ENCODE measurements at regions not wholly inside any gene's neighbourhood (a gene's known extent, or its start where the extent isn't known, plus 50 kb on each side); places are given as distances from the start of the nearest gene placed in this dataset.

DNA sequence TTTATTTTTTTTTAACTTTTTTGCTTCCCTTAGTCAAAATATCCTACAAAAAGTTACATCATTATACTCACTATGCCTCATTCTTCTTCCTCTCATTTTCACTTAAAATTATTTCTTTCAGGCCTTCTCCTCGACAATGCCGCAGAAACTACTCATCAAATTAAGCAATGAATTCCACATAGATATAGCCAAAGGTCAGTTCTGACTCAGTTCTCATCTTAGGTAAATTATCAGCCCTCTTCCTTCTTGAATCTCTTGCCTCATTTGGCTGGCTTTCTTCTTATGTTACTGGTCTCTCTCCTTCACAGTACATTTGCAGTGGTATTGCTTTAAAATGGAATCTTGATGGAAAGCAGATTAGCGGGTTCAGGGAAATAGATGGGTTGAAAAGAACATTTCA is 260.7 kb upstream of the BRINP3 start:
- ATAC-seq, result peak; percentile 30; the same call in 1 of the 3 replicates
- TF ChIP-seq BACH2 (CRISPR knock-in tag; IDR thresholded peaks at IDR 0.05; ENCODE audit: borderline replicate concordance) (no peak), ZC3H10 (CRISPR knock-in tag; IDR thresholded peaks at IDR 0.05) (no peak), TCF4 (CRISPR knock-in tag; IDR thresholded peaks at IDR 0.05; ENCODE audit: borderline replicate concordance) (no peak), ZFP30 (CRISPR knock-in tag; IDR thresholded peaks at IDR 0.05) (no peak), PPARA (CRISPR knock-in tag; IDR thresholded peaks at IDR 0.05; ENCODE audit: borderline replicate concordance) (no peak), SNAI2 (CRISPR knock-in tag; IDR thresholded peaks at IDR 0.05) (no peak), TOX (CRISPR knock-in tag; IDR thresholded peaks at IDR 0.05; ENCODE audit: borderline replicate concordance) (no peak), GLIS3 (CRISPR knock-in tag; IDR thresholded peaks at IDR 0.05) (no peak), CSDC2 (CRISPR knock-in tag; IDR thresholded peaks at IDR 0.05) (no peak), ARNTL (CRISPR knock-in tag; IDR thresholded peaks at IDR 0.05; ENCODE audit: borderline replicate concordance, low read depth) (no peak)
- TF ChIP-seq, protein P1, sequence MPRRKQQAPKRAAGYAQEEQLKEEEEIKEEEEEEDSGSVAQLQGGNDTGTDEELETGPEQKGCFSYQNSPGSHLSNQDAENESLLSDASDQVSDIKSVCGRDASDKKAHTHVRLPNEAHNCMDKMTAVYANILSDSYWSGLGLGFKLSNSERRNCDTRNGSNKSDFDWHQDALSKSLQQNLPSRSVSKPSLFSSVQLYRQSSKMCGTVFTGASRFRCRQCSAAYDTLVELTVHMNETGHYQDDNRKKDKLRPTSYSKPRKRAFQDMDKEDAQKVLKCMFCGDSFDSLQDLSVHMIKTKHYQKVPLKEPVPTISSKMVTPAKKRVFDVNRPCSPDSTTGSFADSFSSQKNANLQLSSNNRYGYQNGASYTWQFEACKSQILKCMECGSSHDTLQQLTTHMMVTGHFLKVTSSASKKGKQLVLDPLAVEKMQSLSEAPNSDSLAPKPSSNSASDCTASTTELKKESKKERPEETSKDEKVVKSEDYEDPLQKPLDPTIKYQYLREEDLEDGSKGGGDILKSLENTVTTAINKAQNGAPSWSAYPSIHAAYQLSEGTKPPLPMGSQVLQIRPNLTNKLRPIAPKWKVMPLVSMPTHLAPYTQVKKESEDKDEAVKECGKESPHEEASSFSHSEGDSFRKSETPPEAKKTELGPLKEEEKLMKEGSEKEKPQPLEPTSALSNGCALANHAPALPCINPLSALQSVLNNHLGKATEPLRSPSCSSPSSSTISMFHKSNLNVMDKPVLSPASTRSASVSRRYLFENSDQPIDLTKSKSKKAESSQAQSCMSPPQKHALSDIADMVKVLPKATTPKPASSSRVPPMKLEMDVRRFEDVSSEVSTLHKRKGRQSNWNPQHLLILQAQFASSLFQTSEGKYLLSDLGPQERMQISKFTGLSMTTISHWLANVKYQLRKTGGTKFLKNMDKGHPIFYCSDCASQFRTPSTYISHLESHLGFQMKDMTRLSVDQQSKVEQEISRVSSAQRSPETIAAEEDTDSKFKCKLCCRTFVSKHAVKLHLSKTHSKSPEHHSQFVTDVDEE (CRISPR knock-in tag; IDR thresholded peaks at IDR 0.05), result no peak
- TF ChIP-seq, protein P2, sequence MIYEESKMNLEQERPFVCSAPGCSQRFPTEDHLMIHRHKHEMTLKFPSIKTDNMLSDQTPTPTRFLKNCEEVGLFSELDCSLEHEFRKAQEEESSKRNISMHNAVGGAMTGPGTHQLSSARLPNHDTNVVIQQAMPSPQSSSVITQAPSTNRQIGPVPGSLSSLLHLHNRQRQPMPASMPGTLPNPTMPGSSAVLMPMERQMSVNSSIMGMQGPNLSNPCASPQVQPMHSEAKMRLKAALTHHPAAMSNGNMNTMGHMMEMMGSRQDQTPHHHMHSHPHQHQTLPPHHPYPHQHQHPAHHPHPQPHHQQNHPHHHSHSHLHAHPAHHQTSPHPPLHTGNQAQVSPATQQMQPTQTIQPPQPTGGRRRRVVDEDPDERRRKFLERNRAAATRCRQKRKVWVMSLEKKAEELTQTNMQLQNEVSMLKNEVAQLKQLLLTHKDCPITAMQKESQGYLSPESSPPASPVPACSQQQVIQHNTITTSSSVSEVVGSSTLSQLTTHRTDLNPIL (CRISPR knock-in tag; IDR thresholded peaks at IDR 0.05; ENCODE audit: low read depth), result no peak
- TF ChIP-seq, protein P3, sequence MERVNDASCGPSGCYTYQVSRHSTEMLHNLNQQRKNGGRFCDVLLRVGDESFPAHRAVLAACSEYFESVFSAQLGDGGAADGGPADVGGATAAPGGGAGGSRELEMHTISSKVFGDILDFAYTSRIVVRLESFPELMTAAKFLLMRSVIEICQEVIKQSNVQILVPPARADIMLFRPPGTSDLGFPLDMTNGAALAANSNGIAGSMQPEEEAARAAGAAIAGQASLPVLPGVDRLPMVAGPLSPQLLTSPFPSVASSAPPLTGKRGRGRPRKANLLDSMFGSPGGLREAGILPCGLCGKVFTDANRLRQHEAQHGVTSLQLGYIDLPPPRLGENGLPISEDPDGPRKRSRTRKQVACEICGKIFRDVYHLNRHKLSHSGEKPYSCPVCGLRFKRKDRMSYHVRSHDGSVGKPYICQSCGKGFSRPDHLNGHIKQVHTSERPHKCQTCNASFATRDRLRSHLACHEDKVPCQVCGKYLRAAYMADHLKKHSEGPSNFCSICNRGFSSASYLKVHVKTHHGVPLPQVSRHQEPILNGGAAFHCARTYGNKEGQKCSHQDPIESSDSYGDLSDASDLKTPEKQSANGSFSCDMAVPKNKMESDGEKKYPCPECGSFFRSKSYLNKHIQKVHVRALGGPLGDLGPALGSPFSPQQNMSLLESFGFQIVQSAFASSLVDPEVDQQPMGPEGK (CRISPR knock-in tag; IDR thresholded peaks at IDR 0.05; ENCODE audit: borderline replicate concordance), result no peak
- TF ChIP-seq, protein P4, sequence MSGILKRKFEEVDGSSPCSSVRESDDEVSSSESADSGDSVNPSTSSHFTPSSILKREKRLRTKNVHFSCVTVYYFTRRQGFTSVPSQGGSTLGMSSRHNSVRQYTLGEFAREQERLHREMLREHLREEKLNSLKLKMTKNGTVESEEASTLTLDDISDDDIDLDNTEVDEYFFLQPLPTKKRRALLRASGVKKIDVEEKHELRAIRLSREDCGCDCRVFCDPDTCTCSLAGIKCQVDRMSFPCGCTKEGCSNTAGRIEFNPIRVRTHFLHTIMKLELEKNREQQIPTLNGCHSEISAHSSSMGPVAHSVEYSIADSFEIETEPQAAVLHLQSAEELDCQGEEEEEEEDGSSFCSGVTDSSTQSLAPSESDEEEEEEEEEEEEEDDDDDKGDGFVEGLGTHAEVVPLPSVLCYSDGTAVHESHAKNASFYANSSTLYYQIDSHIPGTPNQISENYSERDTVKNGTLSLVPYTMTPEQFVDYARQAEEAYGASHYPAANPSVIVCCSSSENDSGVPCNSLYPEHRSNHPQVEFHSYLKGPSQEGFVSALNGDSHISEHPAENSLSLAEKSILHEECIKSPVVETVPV (CRISPR knock-in tag; IDR thresholded peaks at IDR 0.05), result no peak

DNA sequence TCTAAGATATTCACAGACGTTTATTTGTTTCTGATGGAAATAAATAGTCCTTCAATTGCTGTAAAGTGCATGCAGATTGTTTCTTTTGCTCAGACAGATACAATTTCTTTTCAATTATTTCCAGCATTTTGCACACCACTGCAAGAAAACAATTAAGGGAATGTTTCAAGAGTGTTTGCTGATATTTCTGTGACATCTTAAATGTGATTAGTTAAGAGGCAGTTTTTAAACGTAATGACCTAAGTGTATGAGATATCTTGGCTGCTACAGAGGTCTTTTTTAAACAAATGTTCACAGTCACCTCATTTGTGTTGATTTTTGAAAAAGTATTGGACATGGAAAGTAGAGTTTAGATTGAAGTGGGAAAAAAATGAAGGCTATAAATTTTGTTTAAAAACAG is 262.3 kb upstream of the BRINP3 start:
- no peak for ATAC-seq

More for the DNA sequence above, 262.3 kb upstream of the BRINP3 start:
- TF ChIP-seq ARNTL (CRISPR knock-in tag; IDR thresholded peaks at IDR 0.05; ENCODE audit: borderline replicate concordance, low read depth), result no peak
- TF ChIP-seq TOX (CRISPR knock-in tag; IDR thresholded peaks at IDR 0.05; ENCODE audit: borderline replicate concordance), result no peak
- TF ChIP-seq, protein P1 (CRISPR knock-in tag; IDR thresholded peaks at IDR 0.05), result no peak
- TF ChIP-seq ZFP3 (CRISPR knock-in tag; IDR thresholded peaks at IDR 0.05), result no peak
- TF ChIP-seq, protein P4 (CRISPR knock-in tag; IDR thresholded peaks at IDR 0.05), result no peak
- no peak for TF ChIP-seq ZNF8 (CRISPR knock-in tag; IDR thresholded peaks at IDR 0.05)
- TF ChIP-seq, protein P5, sequence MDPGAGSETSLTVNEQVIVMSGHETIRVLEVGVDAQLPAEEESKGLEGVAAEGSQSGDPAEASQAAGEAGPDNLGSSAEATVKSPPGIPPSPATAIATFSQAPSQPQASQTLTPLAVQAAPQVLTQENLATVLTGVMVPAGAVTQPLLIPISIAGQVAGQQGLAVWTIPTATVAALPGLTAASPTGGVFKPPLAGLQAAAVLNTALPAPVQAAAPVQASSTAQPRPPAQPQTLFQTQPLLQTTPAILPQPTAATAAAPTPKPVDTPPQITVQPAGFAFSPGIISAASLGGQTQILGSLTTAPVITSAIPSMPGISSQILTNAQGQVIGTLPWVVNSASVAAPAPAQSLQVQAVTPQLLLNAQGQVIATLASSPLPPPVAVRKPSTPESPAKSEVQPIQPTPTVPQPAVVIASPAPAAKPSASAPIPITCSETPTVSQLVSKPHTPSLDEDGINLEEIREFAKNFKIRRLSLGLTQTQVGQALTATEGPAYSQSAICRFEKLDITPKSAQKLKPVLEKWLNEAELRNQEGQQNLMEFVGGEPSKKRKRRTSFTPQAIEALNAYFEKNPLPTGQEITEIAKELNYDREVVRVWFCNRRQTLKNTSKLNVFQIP (CRISPR knock-in tag; IDR thresholded peaks at IDR 0.05; ENCODE audit: borderline replicate concordance, low read depth), result no peak
- TF ChIP-seq TCF4 (CRISPR knock-in tag; IDR thresholded peaks at IDR 0.05; ENCODE audit: borderline replicate concordance), result no peak
- TF ChIP-seq, protein P3 (CRISPR knock-in tag; IDR thresholded peaks at IDR 0.05; ENCODE audit: borderline replicate concordance), result no peak
- no peak for TF ChIP-seq OSR1 (CRISPR knock-in tag; IDR thresholded peaks at IDR 0.05)
- TF ChIP-seq ZNF70 (CRISPR knock-in tag; IDR thresholded peaks at IDR 0.05), result no peak
- TF ChIP-seq RARB (CRISPR knock-in tag; IDR thresholded peaks at IDR 0.05), result no peak
- TF ChIP-seq BACH2 (CRISPR knock-in tag; IDR thresholded peaks at IDR 0.05; ENCODE audit: borderline replicate concordance), result no peak
- TF ChIP-seq GLIS3 (CRISPR knock-in tag; IDR thresholded peaks at IDR 0.05), result no peak
- TF ChIP-seq PPARA (CRISPR knock-in tag; IDR thresholded peaks at IDR 0.05; ENCODE audit: borderline replicate concordance), result no peak

Measured in SK-N-SH treated with all-trans-retinoic acid at 6 μM for 48 hours (cell line).